BE2C (cell line): ENCODE measurements at regions not wholly inside any gene's neighbourhood (a gene's known extent, or its start where the extent isn't known, plus 50 kb on each side); places are given as distances from the start of the nearest gene placed in this dataset.

ENCODE experiments used
- DNase-seq: peaks from one replicate; pipeline ENCODE4 v3.0.0-alpha.2; 2020
- H3K27me3 ChIP-seq: fragments of 250-450 bp; sonication (Bioruptor Pico); 2 replicates; pipeline ENCODE4 v1.5.1; 2020; ENCODE audit warnings: mild to moderate bottlenecking
- H3K36me3 ChIP-seq: fragments of 250-450 bp; sonication (Bioruptor Pico); 2 replicates; pipeline ENCODE4 v1.5.1; 2020; ENCODE audit warnings: mild to moderate bottlenecking
- H3K4me1 ChIP-seq: fragments of 250-450 bp; sonication (Bioruptor Pico); 2 replicates; pipeline ENCODE4 v1.5.1; 2020
- H3K4me3 ChIP-seq: 2 replicates; pipeline ENCODE4 v1.5.1; 2011; ENCODE audit warnings: low read depth, low read length
- H3K9me3 ChIP-seq: fragments of 250-450 bp; sonication (Bioruptor Pico); 2 replicates; pipeline ENCODE4 v1.5.1; 2020
- CTCF ChIP-seq: IDR thresholded peaks from 2 replicates; pipeline ENCODE4 v1.5.1; 2012; ENCODE audit warnings: mild to moderate bottlenecking, low read depth, low read length

DNA sequence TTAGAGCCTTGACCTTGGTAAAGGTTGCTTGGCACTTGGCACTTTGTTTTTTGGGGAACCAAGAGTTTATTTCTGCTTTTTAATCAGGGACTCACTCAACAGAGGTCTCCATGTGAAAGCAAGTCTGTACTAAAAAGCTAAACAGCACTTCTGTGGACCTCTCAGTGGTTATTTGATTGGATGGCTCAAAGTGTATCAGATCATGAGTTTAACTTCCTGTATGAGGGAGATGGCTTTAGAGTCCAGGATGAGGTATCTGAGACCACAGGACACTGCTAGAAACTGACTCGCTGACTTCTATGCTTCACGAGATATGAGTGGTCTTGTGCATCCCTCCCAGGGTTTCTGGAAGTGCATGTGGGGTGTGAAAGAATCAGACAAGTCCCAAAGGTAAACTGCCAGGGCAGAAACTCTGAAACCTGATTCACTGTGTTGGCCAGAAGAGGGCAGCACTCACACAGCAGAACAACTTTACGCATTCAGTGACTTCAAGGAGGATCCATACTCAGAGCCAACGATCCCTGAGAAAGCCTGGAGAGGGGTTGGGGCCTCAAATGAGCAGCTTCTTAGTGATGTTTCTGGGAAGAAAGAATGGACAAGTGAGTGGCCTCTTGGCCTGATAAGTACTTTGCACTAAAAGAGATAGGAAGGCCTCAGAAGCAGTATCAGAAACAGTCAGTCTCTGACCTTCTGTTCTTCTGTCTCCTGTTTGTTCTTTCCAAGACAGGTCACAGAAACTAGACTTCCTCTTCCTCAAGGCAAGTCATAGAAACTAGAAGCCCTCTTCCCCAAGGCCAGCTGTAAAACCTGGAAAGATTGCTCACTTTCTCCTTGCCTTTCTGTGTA lies 220.3 kb upstream of the CXCL13 start:
- Histone ChIP-seq H3K36me3 (no peaks in the 10 kb centered on the region), H3K4me1 (no peaks in the 10 kb centered on the region), H3K27me3 (no peaks in the 10 kb centered on the region; the same call in 1 of the 2 replicates), H3K4me3 (no peak overlapping the region), H3K9me3 (no peaks in the 10 kb centered on the region)
- DNase-seq: peak; percentile 47
- peak; percentile 87 for TF ChIP-seq CTCF

- Histone ChIP-seq H3K36me3 (no peaks in the 10 kb centered on the region), H3K4me3 (no peak overlapping the region), H3K4me1 (no peaks in the 10 kb centered on the region), H3K9me3 (no peaks in the 10 kb centered on the region), H3K27me3 (no peaks in the 10 kb centered on the region; the same call in 1 of the 2 replicates)
- no peak for TF ChIP-seq CTCF
- no peak for DNase-seq
Observed at GRCh38 chr4:77393996-77394395, 211.6 kb upstream of the CXCL13 start.

- no peak for DNase-seq
- Histone ChIP-seq H3K27me3 (peaks cover 2% of the 10 kb centered on the region; the same call in 1 of the 2 replicates), H3K9me3 (no peaks in the 10 kb centered on the region), H3K4me1 (no peaks in the 10 kb centered on the region), H3K36me3 (no peaks in the 10 kb centered on the region), H3K4me3 (no peak overlapping the region)
- TF ChIP-seq CTCF: no peak
Observed at GRCh38 chr4:77395481-77395880, 210.1 kb upstream of the CXCL13 start.

GRCh38 chr4:77398256-77398655 lies 207.4 kb upstream of the CXCL13 start:
- H3K27me3 ChIP-seq: peaks cover 2% of the 10 kb centered on the region; the same call in 1 of the 2 replicates

GRCh38 chr4:77399831-77400230 lies 205.8 kb upstream of the CXCL13 start:
- Histone ChIP-seq H3K4me1 (no peaks in the 10 kb centered on the region), H3K4me3 (no peak overlapping the region), H3K27me3 (peaks cover 2% of the 10 kb centered on the region; the same call in 1 of the 2 replicates), H3K36me3 (no peaks in the 10 kb centered on the region), H3K9me3 (no peaks in the 10 kb centered on the region)
- no peak for TF ChIP-seq CTCF
- no peak for DNase-seq

More at GRCh38 chr4:77398256-77398655, 207.4 kb upstream of the CXCL13 start:
- no peaks in the 10 kb centered on the region for H3K9me3 ChIP-seq
- DNase-seq: no peak
- no peak overlapping the region for H3K4me3 ChIP-seq
- H3K36me3 ChIP-seq: no peaks in the 10 kb centered on the region
- no peak for TF ChIP-seq CTCF
- no peaks in the 10 kb centered on the region for H3K4me1 ChIP-seq

DNA sequence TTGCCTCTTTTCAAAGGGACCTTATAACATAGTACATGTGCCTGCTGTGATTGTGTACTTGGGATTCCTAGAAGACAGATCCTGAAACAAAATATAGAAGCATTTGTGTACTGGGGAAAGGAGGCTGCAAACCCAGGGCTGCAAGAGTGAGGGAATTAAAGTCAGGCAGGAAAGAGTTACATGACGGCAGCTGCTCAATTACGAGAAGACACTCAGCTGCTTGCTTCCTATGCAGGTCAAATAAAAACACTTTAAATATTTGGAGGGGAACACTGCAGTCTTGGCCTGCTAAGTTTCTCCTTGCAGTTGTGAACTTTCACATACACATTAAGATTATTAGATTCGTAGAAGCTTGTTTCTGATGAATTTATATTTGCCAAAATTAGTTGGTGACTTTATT lies 191.9 kb upstream of the CXCL13 start:
- H3K9me3 ChIP-seq: no peaks in the 10 kb centered on the region
- no peak for TF ChIP-seq CTCF
- no peaks in the 10 kb centered on the region for H3K4me1 ChIP-seq
- H3K27me3 ChIP-seq: no peaks in the 10 kb centered on the region; the same call in 1 of the 2 replicates
- H3K4me3 ChIP-seq: no peak overlapping the region
- no peak for DNase-seq
- no peaks in the 10 kb centered on the region for H3K36me3 ChIP-seq
